Activated CD4-positive, CD25-positive, alpha-beta regulatory T cell treated with anti-CD3 and anti-CD28 coated beads, Interleukin-2, amount 50 U/mL, for 16 hours (primary cell): ENCODE measurements at regions not wholly inside any gene's neighbourhood (a gene's known extent, or its start where the extent isn't known, plus 50 kb on each side); places are given as distances from the start of the nearest gene placed in this dataset.

ENCODE experiments used
- DNase-seq: peaks from one replicate; pipeline ENCODE4 v3.0.0-alpha.2; 2020; ENCODE audit warnings: low read depth, low spot score

GRCh38 chr12:126663304-126664094 lies 1598.3 kb downstream of the AACS start:
- DNase-seq = no peak

- no peak for DNase-seq
Measured at GRCh38 chr12:126667339-126667738, 1599.6 kb upstream of the TMEM132C start.

GRCh38 chr12:126668538-126668937 lies 1598.4 kb upstream of the TMEM132C start:
- no peak for DNase-seq

GRCh38 chr12:126668961-126669360 lies 1598.0 kb upstream of the TMEM132C start:
- no peak for DNase-seq

- no peak for DNase-seq
Measured at GRCh38 chr12:126676434-126676833, 1590.5 kb upstream of the TMEM132C start.

GRCh38 chr12:126681676-126682075 lies 1585.3 kb upstream of the TMEM132C start:
- DNase-seq = no peak

GRCh38 chr12:126684703-126685102 lies 1582.3 kb upstream of the TMEM132C start:
- DNase-seq = no peak

- DNase-seq = no peak
Measured at GRCh38 chr12:126685636-126686035, 1581.3 kb upstream of the TMEM132C start.

- DNase-seq = no peak
Measured at GRCh38 chr12:126688556-126688955, 1578.4 kb upstream of the TMEM132C start.

- DNase-seq = no peak
Measured at GRCh38 chr12:126700096-126700495, 1566.9 kb upstream of the TMEM132C start.

- DNase-seq = no peak
Measured at GRCh38 chr12:126704609-126705008, 1562.4 kb upstream of the TMEM132C start.

- DNase-seq = no peak
Measured at GRCh38 chr12:126706300-126706699, 1560.7 kb upstream of the TMEM132C start.

GRCh38 chr12:126708492-126708896 lies 1558.5 kb upstream of the TMEM132C start:
- no peak for DNase-seq

- DNase-seq = no peak
Measured at GRCh38 chr12:126718365-126718764, 1548.6 kb upstream of the TMEM132C start.

GRCh38 chr12:126719912-126720705 lies 1546.9 kb upstream of the TMEM132C start:
- DNase-seq = no peak

GRCh38 chr12:126726481-126727217 lies 1540.3 kb upstream of the TMEM132C start:
- no peak for DNase-seq

GRCh38 chr12:126727218-126728075 lies 1539.5 kb upstream of the TMEM132C start:
- DNase-seq = no peak

GRCh38 chr12:126734296-126734695 lies 1532.7 kb upstream of the TMEM132C start:
- no peak for DNase-seq

GRCh38 chr12:126734710-126735109 lies 1532.3 kb upstream of the TMEM132C start:
- DNase-seq = no peak

- no peak for DNase-seq
Measured at GRCh38 chr12:126741536-126742240, 1525.3 kb upstream of the TMEM132C start.

GRCh38 chr12:126742241-126742641 lies 1524.7 kb upstream of the TMEM132C start:
- DNase-seq = no peak
